HS-5 (cell line): ENCODE measurements at regions not wholly inside any gene's neighbourhood (a gene's known extent, or its start where the extent isn't known, plus 50 kb on each side); places are given as distances from the start of the nearest gene placed in this dataset.
"Not testable (repeated sequence)": the region's sequence is repeated elsewhere in the genome, so short reads cannot be mapped to it uniquely, and the experiment has no call there.

Experiments
- DNase-seq: peaks from one replicate; pipeline ENCODE4 v3.0.0-alpha.2; 2012; ENCODE audit warnings: low read depth

DNA sequence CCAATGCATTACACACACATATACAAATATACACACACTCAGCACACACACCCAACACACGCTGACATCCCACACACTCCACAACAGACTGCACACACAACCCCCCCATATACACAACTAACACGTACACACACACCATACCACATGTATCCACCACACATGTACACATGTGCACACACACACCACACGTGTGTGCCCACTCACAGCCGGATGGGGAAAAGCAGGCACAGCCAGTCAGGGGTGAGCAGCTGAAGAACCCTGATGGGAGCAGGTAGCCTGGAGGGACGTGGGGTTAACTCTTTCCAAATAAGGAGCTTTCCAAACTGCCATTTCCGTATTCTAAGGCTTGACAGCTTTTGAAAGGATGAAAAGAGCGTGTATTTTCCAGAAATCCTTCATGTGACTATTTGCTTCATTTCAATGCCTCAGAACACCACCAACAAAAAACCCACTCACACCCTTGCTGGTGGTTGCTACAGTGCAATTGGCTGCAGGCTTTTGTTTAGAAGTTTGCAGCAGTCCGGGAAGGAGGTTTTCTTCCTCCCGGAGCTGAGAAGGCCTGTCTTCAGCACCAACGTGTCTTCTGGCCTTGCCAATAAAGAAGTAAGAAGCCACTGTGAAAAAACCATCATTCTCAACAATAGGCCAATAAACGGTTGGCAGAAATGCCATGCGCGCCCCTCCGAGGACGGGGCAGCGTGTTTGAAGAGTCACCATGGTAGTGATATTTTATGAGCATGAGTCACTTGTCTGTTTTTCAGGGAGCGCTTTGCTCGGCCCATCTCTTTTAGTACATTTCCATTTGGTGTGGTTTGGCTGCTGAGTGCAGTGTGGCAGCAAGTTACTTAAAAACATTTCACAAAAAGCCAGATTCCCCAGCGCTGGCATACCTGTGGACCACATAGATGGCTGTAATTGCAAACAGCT is 131.3 kb upstream of the GMDS start:
- no peak for DNase-seq

DNA sequence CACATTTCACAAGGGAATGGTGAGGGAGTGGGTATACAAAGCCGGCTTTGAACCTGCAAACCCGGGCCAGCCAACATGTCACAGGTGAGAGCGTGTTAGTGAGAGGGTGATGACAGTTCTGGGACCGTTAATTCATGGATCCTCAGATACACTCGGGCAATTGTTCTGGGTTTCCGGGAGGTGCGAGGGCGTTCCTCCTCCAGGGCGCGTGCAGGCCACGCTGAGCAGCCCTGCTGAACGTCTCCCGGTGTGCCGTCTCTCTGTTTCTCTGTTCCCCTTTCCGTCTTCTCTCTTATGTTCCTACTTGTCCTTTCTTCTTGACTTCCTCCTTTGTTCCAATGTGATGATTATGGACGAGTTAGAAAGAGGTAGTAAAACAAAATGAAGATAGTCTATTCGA is 130.0 kb upstream of the GMDS start:
- DNase-seq: no peak

DNA sequence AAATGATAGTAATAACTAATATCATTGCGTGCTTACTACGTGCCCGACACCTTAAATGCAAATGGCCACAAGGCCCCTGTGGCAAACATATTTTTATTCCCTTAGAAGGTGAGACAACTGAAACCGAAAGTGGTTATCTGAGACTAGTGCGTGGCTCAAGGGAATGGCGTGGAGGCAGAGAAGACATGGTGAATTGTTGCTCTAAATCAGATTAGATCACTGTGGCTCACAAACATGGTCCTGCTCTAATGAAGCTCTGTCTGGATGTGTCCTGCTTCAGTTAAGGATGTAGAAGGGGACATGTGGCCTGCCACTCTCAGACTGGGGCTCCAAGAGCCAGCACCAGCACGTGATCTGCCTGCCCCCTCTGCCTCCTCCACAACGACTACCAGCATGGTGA is 124.2 kb upstream of the GMDS start:
- DNase-seq: no peak

DNA sequence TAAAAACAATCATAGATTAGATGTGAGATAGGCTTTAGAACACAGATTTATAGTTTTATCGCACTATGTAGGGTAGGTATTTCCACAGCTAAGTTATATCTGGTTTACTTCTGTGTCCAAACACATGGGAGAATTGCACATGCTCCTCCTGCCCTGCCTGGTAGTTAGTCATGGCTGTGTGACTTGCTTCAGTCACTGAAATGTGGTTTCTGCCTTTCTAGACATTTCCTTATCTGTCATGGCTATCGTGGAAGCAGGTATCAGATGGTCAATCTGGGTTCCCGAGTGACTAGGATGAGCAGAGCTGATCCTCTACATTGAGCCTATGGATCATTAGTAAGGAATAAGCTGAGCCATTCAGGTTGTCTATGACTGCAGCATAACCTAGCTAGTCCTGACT is 117.8 kb upstream of the GMDS start:
- no peak for DNase-seq

DNA sequence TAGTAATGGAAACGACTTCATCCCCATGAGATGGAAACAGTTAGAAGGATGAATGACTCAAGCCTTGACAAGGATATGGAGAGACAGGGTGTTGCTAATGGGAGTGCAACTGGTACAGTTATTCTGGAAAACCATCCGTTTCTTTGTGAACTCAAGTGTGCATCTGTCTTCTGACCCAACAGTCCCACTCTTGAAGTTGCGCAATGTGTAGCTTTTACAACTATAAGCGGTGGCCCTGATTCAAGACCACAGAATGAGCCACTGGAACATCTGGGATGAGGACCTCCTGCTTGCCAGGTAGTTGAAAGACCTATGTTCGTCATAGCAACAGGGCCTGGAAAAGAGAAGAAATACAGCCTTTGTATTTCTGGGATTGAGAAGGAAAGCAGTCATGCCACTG is 115.8 kb upstream of the GMDS start:
- no peak for DNase-seq

DNA sequence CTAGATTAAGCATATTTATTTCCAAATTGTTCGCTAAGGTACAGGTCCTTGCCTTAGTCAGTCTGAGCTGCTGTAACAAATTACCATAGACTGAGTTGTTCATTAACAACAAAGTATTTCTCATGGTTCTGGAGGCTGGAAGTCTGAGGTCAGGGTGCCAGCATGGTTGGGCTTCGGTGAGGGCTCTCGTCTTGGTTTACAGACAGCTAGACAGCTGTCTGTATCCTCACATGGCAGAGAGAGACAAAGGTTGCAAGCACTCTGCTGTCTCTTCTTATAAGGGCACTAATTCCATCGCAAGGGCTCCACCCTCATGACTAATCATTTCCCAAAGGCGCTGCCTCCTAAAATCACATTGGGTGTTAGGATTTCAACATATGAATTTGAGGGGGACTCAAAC is 115.3 kb upstream of the GMDS start:
- DNase-seq: no peak

DNA sequence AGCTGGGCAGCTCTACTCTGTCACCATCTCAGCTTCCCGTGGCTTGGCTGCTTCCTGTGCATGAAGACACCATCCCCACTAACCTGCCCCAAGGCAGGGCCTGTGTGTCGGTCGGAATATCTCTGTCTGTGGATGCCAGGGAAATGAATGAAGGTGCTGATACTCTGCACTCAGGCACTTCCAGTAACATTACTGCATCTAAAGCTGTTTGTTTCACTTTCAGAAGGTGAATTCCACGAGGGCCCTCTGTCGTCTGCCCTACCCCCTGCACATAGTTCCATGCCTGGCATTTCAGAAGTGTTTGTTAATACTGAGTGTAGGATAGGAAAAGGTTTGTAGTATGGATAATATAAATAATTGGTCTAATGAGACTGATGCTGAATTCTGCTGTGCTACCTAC is 114.7 kb upstream of the GMDS start:
- no peak for DNase-seq

DNA sequence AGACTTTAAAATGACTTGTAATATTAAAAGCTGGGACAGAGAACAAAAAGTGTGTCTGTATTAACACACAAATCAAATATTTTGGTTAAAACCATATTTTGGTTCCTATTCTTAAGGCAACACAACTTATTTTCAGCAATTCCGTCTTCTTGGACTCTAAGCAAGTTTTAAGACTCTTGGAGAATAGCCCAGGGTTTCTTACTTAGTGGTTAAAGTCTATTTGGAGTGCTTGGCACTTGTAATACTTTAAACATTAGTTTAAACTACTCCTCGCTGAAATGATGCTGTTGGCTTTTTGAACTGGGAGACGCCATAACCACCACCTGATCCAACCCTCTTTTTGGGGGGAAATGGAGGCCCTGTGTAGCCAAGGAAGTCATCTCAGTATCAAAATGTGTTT is 109.7 kb upstream of the GMDS start:
- DNase-seq: no peak

DNA sequence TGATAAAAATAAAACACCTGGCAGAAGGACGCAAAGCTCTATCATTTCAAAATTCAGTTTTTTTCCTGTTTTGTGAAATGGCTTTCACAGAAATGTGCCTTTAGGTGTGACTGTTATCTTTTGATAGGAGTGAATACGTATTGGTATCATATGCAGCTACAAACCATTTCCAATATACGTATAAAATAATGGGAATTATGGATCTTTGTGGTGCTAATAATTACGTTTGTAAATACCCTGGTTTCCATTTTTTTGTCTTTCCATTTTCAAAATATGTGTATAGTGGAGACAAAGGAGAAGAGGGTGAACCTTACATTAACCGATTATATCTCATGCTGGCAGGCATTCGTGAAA is 108.7 kb upstream of the GMDS start:
- no peak for DNase-seq

DNA sequence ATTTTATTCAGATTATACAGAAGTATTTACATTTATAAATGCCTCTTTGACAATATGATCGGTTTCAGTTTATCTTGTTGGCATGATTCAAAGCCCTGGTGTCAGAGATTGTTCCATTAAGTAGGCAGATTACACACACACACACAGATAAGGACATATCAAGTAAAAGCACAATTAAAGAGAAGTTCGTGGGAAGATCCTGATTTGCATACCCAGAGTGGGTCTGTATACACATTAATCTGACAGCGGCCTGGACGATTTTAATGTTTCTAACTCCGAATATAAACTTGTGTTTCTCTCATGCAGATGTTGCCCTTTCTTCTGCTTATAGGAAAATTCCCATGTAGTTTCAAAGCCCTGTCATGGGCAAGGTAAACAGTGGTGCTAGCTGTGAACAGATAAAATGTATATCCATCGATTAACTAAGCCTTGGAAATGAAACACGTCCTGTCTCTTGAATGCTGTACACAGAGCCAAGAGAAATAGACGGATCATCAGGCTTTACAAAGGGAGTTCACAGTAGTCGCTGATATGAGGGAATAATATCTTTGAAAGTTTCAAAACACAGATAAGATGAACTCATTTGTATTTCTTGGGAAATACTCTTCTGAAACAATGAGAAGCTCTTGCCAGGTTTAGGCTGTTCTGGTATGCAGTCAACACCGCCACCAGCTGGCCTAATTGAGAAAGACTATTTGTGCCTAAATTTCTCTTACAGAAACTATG is 108.2 kb upstream of the GMDS start:
- DNase-seq: peak; percentile 56

DNA sequence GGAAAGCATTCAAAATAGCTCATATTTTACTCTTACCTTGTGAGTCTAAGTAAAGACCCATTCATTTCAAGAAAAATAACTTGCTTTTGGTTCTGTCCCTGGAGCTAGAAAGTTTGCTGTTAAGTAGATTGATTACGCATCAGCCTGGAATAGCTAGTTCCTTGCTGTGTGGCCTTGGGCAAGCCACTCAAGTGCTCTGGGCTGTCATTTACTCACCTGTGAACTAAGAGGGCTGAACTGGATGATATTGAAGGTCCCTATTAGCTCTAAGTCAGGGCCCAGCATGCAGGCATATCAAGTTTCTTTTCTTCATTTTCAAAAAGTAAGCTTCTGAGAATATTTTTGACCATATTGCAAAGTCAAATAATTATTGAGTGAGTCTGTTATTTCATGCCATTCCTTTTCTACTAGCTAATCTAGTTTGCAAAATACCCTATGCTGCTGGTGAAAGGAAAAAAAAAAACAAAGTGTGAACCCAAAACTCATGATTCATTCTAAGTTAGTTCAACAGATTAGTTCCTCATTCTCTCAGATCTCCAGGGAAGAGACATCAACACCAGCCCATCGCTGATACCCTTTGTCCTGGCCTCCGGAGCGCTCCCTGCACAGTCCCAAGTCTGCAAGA is 106.5 kb upstream of the GMDS start:
- peak; percentile 64 for DNase-seq

DNA sequence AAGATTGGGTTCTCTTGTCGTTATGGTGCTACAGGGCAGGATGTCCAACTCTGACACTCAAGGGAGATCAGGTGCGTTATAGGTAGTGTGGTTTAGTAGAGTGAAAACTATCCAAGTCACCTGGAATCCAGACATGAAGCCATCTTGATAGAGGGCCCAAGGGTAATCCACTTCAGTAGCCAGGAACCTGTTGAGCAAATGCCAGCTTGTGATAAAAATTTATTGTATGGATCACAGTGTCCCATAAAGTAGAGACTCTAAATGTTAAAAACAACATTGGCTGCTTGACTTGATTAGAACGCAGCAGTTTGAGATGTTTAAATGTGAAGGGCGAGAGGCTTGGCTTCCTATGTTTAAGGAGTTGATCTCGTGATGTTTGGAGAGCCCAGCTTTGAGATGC is 105.7 kb upstream of the GMDS start:
- DNase-seq: no peak

DNA sequence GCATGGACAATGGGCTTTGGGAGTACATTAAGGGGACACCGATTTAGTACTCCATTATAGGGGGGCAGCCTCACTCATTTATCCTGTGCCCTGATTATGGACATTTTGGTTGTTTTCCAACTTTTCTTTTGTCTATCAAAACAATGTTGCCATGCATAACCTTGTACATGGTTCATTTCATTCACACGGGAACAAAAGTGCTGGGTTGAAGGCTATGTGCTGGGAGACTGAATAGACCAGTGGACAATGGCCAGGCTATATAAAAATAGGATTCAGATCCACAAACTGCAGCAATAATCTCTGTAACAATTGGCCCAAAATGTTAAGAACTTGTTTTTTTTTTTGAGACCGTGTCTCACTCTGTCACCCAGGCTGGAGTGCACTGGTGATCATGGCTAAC is 100.7 kb upstream of the GMDS start:
- DNase-seq: no peak

DNA sequence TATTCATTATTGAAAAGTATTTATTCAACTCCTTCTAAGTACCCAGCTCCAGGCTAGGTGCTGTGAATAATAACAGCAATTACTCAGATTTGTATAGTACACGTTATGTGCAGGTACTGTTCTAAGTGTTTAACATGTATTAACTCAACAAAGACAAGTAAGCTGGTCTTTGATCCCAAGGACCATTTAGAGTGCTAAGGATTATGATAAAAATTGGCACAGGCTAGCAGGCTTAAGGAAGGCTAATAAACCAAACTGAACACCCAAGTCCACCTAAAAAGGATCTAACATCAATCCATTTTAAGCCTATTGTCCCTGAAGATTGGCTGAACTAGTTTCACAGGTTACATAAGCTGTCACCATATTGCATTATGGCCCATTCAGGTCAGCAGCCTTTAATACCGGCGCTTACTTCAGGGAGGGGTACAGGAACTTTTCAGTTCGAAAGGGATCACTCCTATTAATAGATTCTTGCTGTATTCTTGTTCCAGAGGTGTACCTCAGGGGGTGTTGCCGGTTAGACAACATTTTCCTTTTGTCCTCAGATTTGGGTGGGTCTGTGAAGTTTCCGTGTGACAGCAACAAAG is 99.0 kb upstream of the GMDS start:
- DNase-seq: no peak

DNA sequence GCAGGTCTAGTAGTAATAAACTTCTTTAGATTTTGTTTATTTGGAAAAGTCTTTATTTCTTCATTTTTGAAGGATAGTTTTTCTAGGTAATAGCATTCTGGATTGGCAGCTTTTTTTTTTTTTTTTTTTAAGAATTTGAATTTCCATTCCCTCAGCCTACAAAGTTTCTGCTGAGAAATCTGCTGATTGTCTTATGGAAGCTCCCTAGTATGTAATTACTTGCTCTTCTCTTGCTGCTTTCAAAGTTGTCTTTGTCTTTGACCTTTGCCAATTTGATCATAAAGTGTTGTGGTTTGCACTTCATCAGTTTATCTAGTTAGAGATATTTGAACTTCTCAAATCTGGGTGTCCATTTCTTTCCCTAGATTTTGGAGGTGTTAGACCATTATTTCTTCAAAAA is 82.2 kb upstream of the GMDS start:
- no peak for DNase-seq

DNA sequence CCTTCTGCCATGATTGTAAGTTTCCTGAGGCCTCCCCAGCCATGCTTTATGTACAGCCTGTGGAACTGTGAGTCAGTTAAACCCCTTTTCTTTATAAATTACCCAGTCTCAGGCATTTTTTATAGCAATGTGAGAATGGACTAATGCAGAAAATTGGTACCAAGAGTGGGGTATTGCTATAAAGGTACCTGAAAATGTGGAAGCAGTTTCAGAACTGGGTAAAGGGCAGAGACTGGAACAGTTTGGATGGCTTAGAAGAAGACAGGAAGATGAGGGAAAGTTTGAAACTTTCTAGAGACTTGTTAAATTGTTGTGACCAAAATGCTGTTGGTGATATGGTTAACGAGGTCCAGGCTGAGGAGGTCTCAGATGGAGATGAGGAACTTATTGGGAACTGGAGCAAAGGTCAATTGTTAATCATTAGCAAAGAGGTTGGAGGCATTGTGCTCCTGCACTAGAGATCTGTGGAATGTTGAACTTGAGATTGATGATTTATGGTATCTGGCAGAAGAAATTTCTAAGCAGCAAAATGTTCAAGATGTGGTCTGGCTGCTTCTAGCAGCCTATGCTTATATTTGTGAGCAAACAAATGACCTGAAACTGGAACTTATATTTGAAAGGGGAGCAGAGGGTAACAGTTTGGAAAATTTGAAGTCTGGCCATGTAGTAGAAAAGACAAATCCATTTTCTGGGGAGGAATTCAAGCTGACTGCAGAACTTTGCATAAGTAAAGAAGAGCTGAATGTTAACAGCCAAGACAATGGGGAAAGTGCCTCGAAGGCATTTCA is 79.0 kb upstream of the GMDS start:
- no peak for DNase-seq

DNA sequence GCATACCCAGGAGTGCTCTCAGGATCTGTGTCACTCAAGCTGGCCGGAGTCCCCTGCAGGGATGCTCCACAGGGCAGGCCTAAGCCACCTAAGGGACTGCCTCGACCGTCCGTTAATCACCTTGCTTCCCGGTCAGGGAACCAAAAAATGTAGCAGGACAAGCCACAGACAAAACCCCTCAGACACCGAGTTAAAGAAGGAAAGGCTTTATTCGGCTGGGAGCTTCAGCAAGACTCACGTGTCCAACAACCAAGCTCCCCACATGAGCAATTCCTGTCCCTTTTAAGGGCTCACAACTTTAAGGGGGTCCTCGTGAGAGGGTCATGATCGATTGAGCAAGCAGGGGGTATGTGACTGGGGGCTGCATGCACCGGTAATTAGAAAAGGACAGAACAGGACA is 72.1 kb upstream of the GMDS start:
- not testable (repeated sequence) for DNase-seq

DNA sequence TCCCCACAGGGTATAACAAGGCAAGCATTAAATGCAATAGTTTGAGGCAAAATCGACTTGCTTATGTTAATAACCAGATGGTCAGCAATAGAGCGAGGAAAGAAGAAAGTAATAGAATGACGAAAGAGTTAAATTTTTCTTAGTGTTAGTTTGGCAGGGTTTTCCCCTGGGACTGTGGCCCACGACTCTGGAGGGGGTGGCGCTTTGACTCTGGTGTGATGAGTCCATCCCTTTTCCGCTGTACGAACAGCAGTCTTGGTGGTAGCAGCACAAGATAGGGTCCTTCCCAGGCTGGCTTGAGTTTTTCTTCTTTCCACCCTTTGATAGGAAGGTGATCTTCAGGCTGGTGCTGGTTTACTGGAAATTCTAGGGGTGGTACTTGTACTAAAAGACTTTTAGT is 69.2 kb upstream of the GMDS start:
- DNase-seq: no peak

DNA sequence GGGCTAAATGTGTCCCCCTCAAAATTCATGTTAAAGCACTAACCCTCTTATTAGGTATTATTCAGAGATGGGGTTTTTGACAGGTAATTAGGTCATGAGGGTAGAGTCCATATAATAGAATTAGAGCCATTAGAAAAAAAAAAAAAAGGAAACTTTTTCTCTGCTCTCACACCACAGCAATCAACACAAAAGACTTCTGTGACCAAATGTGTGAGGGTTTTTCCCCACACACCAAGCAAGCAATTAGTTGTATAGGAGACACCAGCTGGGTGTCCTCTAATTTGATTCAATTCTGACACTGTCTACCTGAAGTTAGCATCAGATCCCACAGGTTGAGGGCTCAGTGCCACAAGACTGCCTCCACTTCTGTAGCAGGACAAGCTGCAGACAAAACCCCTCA is 64.6 kb upstream of the GMDS start:
- DNase-seq: no peak

DNA sequence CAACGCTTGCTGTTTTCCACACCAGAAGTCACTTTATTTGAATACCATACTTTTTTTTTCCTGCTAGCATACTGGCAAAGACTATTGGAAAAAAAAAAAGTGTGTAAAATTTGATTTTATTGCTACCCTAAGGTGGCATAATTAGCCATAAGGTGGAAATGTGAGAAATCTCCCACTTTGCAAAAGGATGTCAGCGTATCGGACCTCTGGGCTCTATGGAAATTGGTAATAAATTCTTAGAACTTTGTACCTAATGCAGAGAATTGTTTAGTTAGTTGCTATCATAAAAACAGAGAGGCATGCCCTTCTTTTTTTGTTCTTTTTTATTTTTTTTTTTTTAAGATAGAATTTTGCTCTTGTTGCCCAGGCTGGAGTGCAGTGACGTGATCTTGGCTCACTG is 63.7 kb upstream of the GMDS start:
- DNase-seq: no peak

DNA sequence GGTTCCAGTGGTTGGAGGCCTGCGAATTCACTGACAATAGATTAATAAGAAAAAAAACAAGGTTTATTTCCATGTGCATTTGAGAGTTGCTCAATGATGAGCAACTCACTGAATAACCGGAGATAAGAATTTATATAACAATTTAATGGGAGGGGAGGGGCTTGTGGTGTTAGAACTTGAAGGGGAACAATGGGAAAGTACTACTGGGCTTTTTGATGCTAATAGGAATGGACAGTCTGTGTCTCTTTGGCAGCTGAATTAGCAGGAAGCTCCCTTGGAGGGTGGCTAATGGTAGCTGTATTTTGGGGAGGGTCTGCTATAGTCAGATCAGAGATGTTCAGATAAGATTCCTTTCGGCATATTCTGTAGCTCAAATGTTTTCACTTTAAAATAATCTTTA is 62.4 kb upstream of the GMDS start:
- DNase-seq: no peak

DNA sequence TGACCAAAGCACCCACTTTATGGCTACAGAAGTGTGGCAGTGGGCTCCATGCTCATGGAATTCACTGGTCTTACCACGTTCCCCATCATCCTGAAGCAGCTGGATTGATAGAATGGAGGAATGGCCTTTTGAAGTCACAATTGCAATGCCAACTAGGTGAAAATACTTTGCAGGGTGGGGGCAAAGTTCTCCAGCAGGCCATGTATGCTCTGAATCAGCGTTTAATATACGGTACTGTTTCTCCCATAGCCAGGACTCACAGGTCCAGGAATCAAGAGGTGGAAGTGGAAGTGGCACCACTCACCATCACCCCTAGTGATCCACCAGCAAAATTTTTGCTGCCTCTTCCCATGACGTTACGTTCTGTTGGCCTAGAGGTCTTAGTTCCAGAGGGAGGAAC is 60.5 kb upstream of the GMDS start:
- DNase-seq: no peak
